ENCODE measurements at regions not wholly inside any gene's neighbourhood (a gene's known extent, or its start where the extent isn't known, plus 50 kb on each side); places are given as distances from the start of the nearest gene placed in this dataset.
A peak's percentile ranks its signal among the peaks of the same experiment; 100 is the strongest.

DNA sequence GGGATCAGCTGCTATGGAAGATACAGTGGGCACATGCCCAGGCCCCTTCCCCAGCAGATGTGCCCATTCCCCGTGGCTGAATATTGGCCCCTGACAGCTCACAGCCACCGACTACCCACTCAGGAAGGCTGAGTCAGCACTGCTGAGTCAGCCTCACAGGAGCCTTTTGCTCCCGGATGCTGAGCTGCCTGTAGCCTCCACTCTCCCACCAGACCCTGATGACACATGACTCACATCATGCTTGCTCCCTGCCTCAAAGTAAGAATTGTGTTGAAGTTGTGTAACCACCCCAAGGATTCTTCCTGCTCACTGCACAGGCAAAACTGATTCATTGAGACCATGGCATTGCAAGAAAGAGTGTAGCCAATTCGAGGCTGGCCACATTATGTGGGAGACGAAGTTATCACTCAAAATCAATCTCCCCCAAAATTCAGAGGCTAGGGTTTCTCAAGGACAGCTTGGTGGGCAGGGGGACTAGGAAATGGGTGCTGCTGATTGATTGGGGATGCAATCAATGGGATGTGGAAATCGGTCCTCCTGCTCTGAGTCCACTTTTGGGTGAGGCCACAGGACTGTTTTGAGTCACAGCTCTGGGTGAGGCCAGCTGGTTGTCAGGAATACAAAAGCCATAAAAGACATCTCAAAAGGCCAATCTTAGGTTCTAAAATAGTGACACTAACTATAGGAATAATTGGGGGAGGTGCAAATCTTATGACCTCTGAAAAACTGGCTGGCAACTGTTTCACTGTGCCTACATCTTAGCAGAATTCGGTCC lies 556.6 kb upstream of the CDH4 start:
- FAIRE-seq = no peak
- peak overlapping the region; percentile 91 for H2BK20ac ChIP-seq (ENCODE audit: low read length)
- H3K23me2 ChIP-seq (ENCODE audit: low read depth, low read length) = no peaks in the 10 kb centered on the region
- ChIA-PET POLR2A (ENCODE audit: partially characterized antibody) (interaction anchor here (1.2 kb wide), 1 partner anchor 13 kb away, joined by 4 read pairs; no protein-coding TSS in a partner anchor), CTCF (ENCODE audit: partially characterized antibody) (interaction anchor here (1.6 kb wide), 1 partner anchor 19 kb away, joined by 3 read pairs; no protein-coding TSS in a partner anchor)
- no peak overlapping the region for H2AFZ ChIP-seq (ENCODE audit: low read length)
- H2BK12ac ChIP-seq (ENCODE audit: low read depth, low read length) = peak overlapping the region; percentile 89; the same call in 1 of the 2 replicates
- WGBS, 2 experiments (ENCODE audit: extremely low coverage in 1 of 2, insufficient coverage in 1 of 2, insufficient read length in 1 of 2, insufficient replicate concordance in 2 of 2, low coverage in 1 of 2, low lambda C conversion rate in 2 of 2, missing lambda C conversion rate in 1 of 2) = 88% methylated on average over 7 of the region's 7 CpGs; no CpG with 5 or more reads in 1 of the 2 experiments
- no peak overlapping the region for H3K4me3 ChIP-seq (ENCODE audit: extremely low read depth in 1 of 4, insufficient read depth in 2 of 4, low read depth in 3 of 4, low read length in 4 of 4)
- TF ChIP-seq BACH1 (IDR thresholded peaks at IDR 0.05; ENCODE audit: low read length) (peak; percentile 65; the same call in 1 of the 2 replicates), RBBP5 (IDR thresholded peaks at IDR 0.05; ENCODE audit: borderline replicate concordance, low read depth, low read length) (no peak), POLR2A (IDR thresholded peaks at IDR 0.05; ENCODE audit: control extremely low read depth in 1 of 2, low read depth in 2 of 2, low read length in 2 of 2) (no peak), PHF8 (conservative IDR thresholded peaks at IDR 0.05; ENCODE audit: low read depth, low read length) (no peak), SIX5 (IDR thresholded peaks at IDR 0.05; ENCODE audit: low read depth, low read length) (no peak), GABPA (IDR thresholded peaks at IDR 0.05; ENCODE audit: borderline replicate concordance, insufficient read depth, low read length) (no peak)
- TF ChIP-seq, protein P1, sequence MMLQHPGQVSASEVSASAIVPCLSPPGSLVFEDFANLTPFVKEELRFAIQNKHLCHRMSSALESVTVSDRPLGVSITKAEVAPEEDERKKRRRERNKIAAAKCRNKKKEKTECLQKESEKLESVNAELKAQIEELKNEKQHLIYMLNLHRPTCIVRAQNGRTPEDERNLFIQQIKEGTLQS (IDR thresholded peaks at IDR 0.05; ENCODE audit: insufficient read depth, low read depth, low read length) = no peak
- TF ChIP-seq, protein P2, sequence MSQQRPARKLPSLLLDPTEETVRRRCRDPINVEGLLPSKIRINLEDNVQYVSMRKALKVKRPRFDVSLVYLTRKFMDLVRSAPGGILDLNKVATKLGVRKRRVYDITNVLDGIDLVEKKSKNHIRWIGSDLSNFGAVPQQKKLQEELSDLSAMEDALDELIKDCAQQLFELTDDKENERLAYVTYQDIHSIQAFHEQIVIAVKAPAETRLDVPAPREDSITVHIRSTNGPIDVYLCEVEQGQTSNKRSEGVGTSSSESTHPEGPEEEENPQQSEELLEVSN (IDR thresholded peaks at IDR 0.05) = no peak
- H2BK120ac ChIP-seq (replicated peaks; ENCODE audit: low read depth, low read length) = peak overlapping the region; percentile 95
- no peak overlapping the region for H3K14ac ChIP-seq (ENCODE audit: insufficient read length)
- H3K79me2 ChIP-seq (ENCODE audit: control insufficient read depth in 1 of 2, insufficient read depth in 2 of 2, low read length in 2 of 2) = no peaks in the 10 kb centered on the region
- peak overlapping the region; percentile 88; the same call in 1 of the 2 replicates for H2BK5ac ChIP-seq (ENCODE audit: low read depth, low read length)
- no peak overlapping the region for H3K56ac ChIP-seq (replicated peaks; ENCODE audit: insufficient read length, low read depth, low read length)
- H4K91ac ChIP-seq (replicated peaks; ENCODE audit: insufficient read length, low read length) = peak overlapping the region; percentile 94
- H3K4me2 ChIP-seq (ENCODE audit: insufficient read depth in 1 of 2, low read depth in 2 of 2, low read length in 2 of 2) = no peak overlapping the region
- H4K5ac ChIP-seq (ENCODE audit: insufficient read length, low read depth, low read length) = no peak overlapping the region
- H3K4ac ChIP-seq (replicated peaks; ENCODE audit: insufficient read length, low read depth, low read length) = peak overlapping the region; percentile 55
- no peaks in the 10 kb centered on the region for H3K36me3 ChIP-seq (ENCODE audit: control insufficient read depth in 2 of 4, insufficient read depth in 4 of 4, low read length in 3 of 4)
- H4K8ac ChIP-seq (ENCODE audit: extremely low read depth, insufficient read depth, low read length) = no peak overlapping the region
- no peaks in the 10 kb centered on the region for H3K79me1 ChIP-seq (ENCODE audit: low read depth, low read length)
- no peak overlapping the region for H2BK15ac ChIP-seq (ENCODE audit: low read length)
- H3K23ac ChIP-seq (ENCODE audit: insufficient read length) = no peak overlapping the region
- no peaks in the 10 kb centered on the region for H4K20me1 ChIP-seq (replicated peaks in 1 of 2; ENCODE audit: control insufficient read depth in 1 of 2, insufficient read depth in 2 of 2, low read length in 2 of 2)
- no peak overlapping the region for H3K27ac ChIP-seq (ENCODE audit: low read depth, low read length)
- peak overlapping the region; percentile 56; the same call in 1 of the 2 replicates for H3K18ac ChIP-seq (ENCODE audit: extremely low read depth, low read length)
- H3K27me3 ChIP-seq (replicated peaks in 1 of 4; ENCODE audit: control insufficient read depth in 3 of 4, extremely low read depth in 1 of 4, insufficient read depth in 3 of 4, low read length in 3 of 4) = peaks cover 0 to 2% (median 0%) of the 10 kb centered on the region in 4 experiments; a peak in 1 of 7 replicates
- no peaks in the 10 kb centered on the region for H3K9me3 ChIP-seq (ENCODE audit: insufficient read depth in 2 of 2, low read depth in 1 of 2, low read length in 1 of 2)
- H2AK5ac ChIP-seq (ENCODE audit: low read depth, low read length) = no peak overlapping the region; the same call in 1 of the 2 replicates
- H3K9ac ChIP-seq (replicated peaks in 1 of 4; ENCODE audit: extremely low read depth in 1 of 4, low read depth in 3 of 4, low read length in 3 of 4) = no peak overlapping the region
- no peak for DNase-seq (ENCODE audit: low read depth in 1 of 2, low spot score in 2 of 2)
- peaks cover 9 to 19% (median 12%) of the 10 kb centered on the region in 4 experiments for H3K4me1 ChIP-seq (replicated peaks in 1 of 4; ENCODE audit: control insufficient read depth in 3 of 4, insufficient read depth in 4 of 4, low read length in 3 of 4)

All from H1 (cell line).